Tibial artery (tissue), 4 donors: ENCODE measurements at regions not wholly inside any gene's neighbourhood (a gene's known extent, or its start where the extent isn't known, plus 50 kb on each side); places are given as distances from the start of the nearest gene placed in this dataset.
"Not testable (repeated sequence)": the region's sequence is repeated elsewhere in the genome, so short reads cannot be mapped to it uniquely, and the experiment has no call there.

Experiments
- DNase-seq, 2 donors: peaks; one replicate each; pipeline ENCODE4 v3.0.0-alpha.2; 2019
- H3K27ac ChIP-seq, 2 donors: fragments of 200-600 bp; sonication (generic) in 1 of 2; 1 replicate in 1 of 2; 2 replicates in 1 of 2; pipeline ENCODE4 v1.5.1; 2018 to 2019; ENCODE audit warnings: mild to moderate bottlenecking in 1 of 2
- H3K27me3 ChIP-seq, 2 donors: fragments of 200-600 bp; sonication (generic) in 1 of 2; one replicate each; pipeline versions ENCODE4 v1.5.1 to v1.6.0; 2016 to 2019
- H3K36me3 ChIP-seq, 3 donors: fragments of 200-600 bp; sonication (generic) in 2 of 3; one replicate each; pipeline ENCODE4 v1.5.1; 2016 to 2019; ENCODE audit warnings: mild to moderate bottlenecking in 2 of 3
- H3K4me1 ChIP-seq, 4 donors: fragments of 200-600 bp; sonication (generic) in 2 of 4; 1 replicate in 3 of 4; 2 replicates in 1 of 4; pipeline ENCODE4 v1.5.1; 2016 to 2019
- H3K4me3 ChIP-seq, 2 donors: fragments of 200-600 bp; sonication (generic) in 1 of 2; 1 replicate in 1 of 2; 2 replicates in 1 of 2; pipeline ENCODE4 v1.5.1; 2018 to 2019; ENCODE audit warnings: mild to moderate bottlenecking in 2 of 2
- H3K9me3 ChIP-seq, 3 donors: fragments of 200-600 bp; sonication (generic) in 1 of 3; one replicate each; pipeline ENCODE4 v1.5.1; 2016 to 2019
- intact Hi-C: fragments of 100-400 bp; cut with DNase I; formaldehyde crosslinking; loops from one replicate; pipeline ENCODE4 v1.15.0; 2023; ENCODE audit warnings: low total_unique reads
- TF ChIP-seq, protein P1 (sequence below), 2 experiments: fragments of 200-600 bp in 1 of 2; fragments of 450-650 bp in 1 of 2; IDR thresholded peaks; one replicate each; pipeline ENCODE4 v1.5.1; 2017 to 2019; ENCODE audit warnings: antibody characterized with exemption in 2 of 2, mild to moderate bottlenecking in 1 of 2, moderate library complexity in 1 of 2

DNA sequence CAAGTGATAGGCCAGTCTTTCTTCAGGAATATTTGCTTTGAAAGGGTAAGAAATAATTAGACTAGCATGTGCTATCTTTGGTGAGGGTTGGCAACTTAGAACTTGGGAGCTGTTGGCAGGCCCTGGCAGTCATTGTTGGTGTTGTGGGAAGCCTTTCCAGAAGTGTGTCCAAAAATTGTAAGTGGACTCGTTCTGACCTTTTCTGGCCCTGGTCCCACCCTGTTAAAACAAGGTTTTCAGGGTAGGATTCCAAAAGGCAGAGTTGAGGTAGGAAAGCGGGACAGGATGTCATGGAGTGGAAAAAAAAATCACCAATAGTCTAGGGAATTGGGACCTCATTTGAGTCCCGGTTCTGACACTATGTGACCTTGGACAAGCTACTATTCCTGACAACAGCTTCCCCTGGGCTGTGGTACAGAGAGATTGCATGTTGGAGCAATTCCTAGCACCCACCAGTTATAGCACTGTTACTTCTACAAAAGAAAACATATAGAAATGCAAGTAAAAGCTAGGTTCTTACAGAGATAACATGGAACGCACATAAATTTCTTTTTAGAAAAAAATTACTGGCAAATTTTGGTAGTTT, 299.3 kb upstream of the DDI1 start:
- peak in 1 of 2 donors; percentile 21 for DNase-seq
- no peaks in the 10 kb centered on the region for H3K36me3 ChIP-seq
- H3K27ac ChIP-seq, result no peak overlapping the region
- H3K4me1 ChIP-seq, result peaks cover 0 to 7% (median 0%) of the 10 kb centered on the region in 4 donors
- no peaks in the 10 kb centered on the region for H3K27me3 ChIP-seq
- TF ChIP-seq, protein P1, sequence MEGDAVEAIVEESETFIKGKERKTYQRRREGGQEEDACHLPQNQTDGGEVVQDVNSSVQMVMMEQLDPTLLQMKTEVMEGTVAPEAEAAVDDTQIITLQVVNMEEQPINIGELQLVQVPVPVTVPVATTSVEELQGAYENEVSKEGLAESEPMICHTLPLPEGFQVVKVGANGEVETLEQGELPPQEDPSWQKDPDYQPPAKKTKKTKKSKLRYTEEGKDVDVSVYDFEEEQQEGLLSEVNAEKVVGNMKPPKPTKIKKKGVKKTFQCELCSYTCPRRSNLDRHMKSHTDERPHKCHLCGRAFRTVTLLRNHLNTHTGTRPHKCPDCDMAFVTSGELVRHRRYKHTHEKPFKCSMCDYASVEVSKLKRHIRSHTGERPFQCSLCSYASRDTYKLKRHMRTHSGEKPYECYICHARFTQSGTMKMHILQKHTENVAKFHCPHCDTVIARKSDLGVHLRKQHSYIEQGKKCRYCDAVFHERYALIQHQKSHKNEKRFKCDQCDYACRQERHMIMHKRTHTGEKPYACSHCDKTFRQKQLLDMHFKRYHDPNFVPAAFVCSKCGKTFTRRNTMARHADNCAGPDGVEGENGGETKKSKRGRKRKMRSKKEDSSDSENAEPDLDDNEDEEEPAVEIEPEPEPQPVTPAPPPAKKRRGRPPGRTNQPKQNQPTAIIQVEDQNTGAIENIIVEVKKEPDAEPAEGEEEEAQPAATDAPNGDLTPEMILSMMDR (IDR thresholded peaks at IDR 0.05), result no peak
- no peak overlapping the region for H3K4me3 ChIP-seq
- intact Hi-C loops, result loop anchor here (10.0 kb wide), 1 partner anchor 62 kb away; no protein-coding TSS in a partner anchor
- H3K9me3 ChIP-seq, result no peaks in the 10 kb centered on the region

GRCh38 chr11:103737747-103738146, 298.7 kb upstream of the DDI1 start:
- H3K4me1 ChIP-seq, result peaks cover 0 to 7% (median 0%) of the 10 kb centered on the region in 4 donors
- no peaks in the 10 kb centered on the region for H3K9me3 ChIP-seq
- no peaks in the 10 kb centered on the region for H3K27me3 ChIP-seq
- intact Hi-C loops, result loop anchor here (10.0 kb wide), 1 partner anchor 63 kb away; no protein-coding TSS in a partner anchor
- no peak for DNase-seq
- TF ChIP-seq, protein P1 (IDR thresholded peaks at IDR 0.05), result no peak
- no peak overlapping the region for H3K4me3 ChIP-seq
- H3K36me3 ChIP-seq, result no peaks in the 10 kb centered on the region
- no peak overlapping the region for H3K27ac ChIP-seq

DNA sequence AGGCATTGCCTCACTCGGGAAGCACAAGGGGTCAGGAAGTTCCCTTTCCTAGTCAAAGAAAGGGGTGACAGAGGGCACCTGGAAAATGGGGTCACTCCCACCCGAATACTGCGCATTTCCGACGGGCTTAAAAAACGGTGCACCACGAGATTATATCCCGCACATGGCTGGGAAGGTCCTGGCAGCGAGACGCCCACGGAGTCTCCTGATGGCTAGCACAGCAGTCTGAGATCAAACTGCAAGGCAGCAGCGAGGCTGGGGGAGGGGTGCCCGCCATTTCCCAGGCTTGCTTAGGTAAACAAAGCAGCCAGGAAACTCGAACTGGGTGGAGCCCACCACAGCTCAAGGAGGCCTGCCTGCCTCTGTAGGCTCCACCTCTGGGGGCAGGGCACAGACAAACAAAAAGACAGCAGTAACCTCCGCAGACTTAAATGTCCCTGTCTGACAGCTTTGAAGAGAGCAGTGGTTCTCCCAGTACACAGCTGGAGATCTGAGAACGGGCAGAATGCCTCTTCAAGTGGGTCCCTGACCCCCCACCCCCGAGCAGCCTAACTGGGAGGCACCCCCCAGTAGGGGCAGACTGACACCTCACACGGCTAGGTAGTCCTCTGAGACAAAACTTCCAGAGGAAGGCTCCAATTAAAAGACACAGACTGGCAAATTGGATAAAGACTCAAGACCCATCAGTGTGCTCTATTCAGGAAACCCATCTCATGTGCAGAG, 297.2 kb upstream of the DDI1 start:
- H3K4me1 ChIP-seq, H3K27me3 ChIP-seq, H3K4me3 ChIP-seq, H3K27ac ChIP-seq, H3K9me3 ChIP-seq, H3K36me3 ChIP-seq, DNase-seq: not testable (repeated sequence)
- intact Hi-C loops, result loop anchor here (10.0 kb wide), 1 partner anchor 64 kb away; no protein-coding TSS in a partner anchor

GRCh38 chr11:103744496-103745153, 291.8 kb upstream of the DDI1 start:
- no peak for DNase-seq
- no peak overlapping the region for H3K4me3 ChIP-seq
- H3K4me1 ChIP-seq, result no peaks in the 10 kb centered on the region
- intact Hi-C loops, result no loop called here
- H3K27ac ChIP-seq, result no peak overlapping the region
- H3K36me3 ChIP-seq, result no peaks in the 10 kb centered on the region
- H3K9me3 ChIP-seq, result peaks cover 0 to 15% (median 5%) of the 10 kb centered on the region in 3 donors
- TF ChIP-seq, protein P1 (IDR thresholded peaks at IDR 0.05), result no peak
- no peaks in the 10 kb centered on the region for H3K27me3 ChIP-seq

- TF ChIP-seq, protein P1 (IDR thresholded peaks at IDR 0.05), result no peak
- DNase-seq, result no peak
- no peak overlapping the region for H3K4me3 ChIP-seq
- H3K9me3 ChIP-seq, result peaks cover 0 to 15% (median 5%) of the 10 kb centered on the region in 3 donors
- no peaks in the 10 kb centered on the region for H3K27me3 ChIP-seq
- no peaks in the 10 kb centered on the region for H3K36me3 ChIP-seq
- H3K4me1 ChIP-seq, result no peaks in the 10 kb centered on the region
- H3K27ac ChIP-seq, result no peak overlapping the region
- intact Hi-C loops, result no loop called here
Observed at GRCh38 chr11:103749158-103749557, 287.3 kb upstream of the DDI1 start.

DNA sequence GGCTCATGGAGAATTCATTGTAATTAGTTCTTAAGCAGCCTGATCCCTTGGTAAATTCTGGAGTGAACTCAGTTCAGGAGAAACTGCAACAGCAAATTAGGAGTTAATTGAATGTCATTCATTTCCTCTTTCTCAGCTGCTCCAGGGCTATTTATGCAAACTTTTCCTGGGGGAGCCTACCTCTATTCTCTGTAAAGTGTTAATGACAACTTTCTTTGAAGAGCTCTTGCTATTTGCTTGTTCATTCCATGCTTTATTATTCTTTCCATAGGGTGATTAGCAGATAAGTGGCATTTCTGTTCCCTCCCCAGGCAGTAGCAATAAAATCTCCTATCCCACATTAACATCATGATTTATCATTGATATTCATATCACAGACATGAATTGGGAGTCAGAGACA, 267.6 kb upstream of the DDI1 start:
- TF ChIP-seq, protein P1 (IDR thresholded peaks at IDR 0.05), result no peak
- H3K9me3 ChIP-seq, result no peaks in the 10 kb centered on the region
- H3K27me3 ChIP-seq, result no peaks in the 10 kb centered on the region
- H3K27ac ChIP-seq, result no peak overlapping the region
- no peak overlapping the region for H3K4me3 ChIP-seq
- H3K4me1 ChIP-seq, result peaks cover 0 to 14% (median 0%) of the 10 kb centered on the region in 4 donors
- DNase-seq, result no peak
- intact Hi-C loops, result no loop called here
- no peaks in the 10 kb centered on the region for H3K36me3 ChIP-seq
